ENCODE measurements at regions not wholly inside any gene's neighbourhood (a gene's known extent, or its start where the extent isn't known, plus 50 kb on each side); places are given as distances from the start of the nearest gene placed in this dataset.

DNA sequence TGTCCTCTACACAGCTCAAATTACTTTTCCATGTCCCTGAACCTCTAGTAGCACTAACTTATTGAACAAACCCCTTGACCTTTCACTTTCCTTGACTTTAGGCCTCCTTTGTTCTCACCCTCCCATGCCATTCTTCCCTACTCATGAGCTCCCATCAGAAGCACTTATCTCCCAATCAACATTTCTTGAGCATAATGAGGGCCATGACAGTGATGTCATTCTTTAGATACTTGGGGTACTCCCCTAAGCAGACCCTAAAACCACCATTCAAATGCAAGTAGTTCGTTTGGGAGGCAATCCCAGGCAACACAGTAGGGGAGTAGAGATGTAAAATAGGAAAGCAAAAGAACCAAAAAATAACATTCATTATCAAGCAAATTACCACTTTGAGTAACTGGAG is 115.9 kb upstream of the ARHGAP28 start:
- Histone ChIP-seq H3K36me3 (replicated peaks in 1 of 2; ENCODE audit: control extremely low read depth in 1 of 2, control insufficient read depth in 1 of 2, extremely low read depth in 1 of 2, insufficient read depth in 2 of 2, low read length in 1 of 2) (no peaks in the 10 kb centered on the region), H3K9me3 (ENCODE audit: control extremely low read depth in 1 of 3, control insufficient read depth in 2 of 3, insufficient read depth in 1 of 3, low read length in 2 of 3) (peaks cover 0 to 5% (median 3%) of the 10 kb centered on the region in 3 donors), H3K27me3 (replicated peaks in 1 of 4; ENCODE audit: control extremely low read depth in 1 of 4, control insufficient read depth in 3 of 4, insufficient read depth in 4 of 4, low read length in 3 of 4) (no peaks in the 10 kb centered on the region), H2AFZ (ENCODE audit: insufficient read depth, low read depth, low read length, poor library complexity, severe bottlenecking) (no peak overlapping the region), H3K4me1 (ENCODE audit: control insufficient read depth in 2 of 2, insufficient read depth in 2 of 2, low read length in 2 of 2) (no peaks in the 10 kb centered on the region), H3K9ac (ENCODE audit: low read length) (no peak overlapping the region), H3K4me2 (replicated peaks; ENCODE audit: low read depth, low read length, poor library complexity, severe bottlenecking) (no peak overlapping the region), H3K4me3 (ENCODE audit: control extremely low read depth in 1 of 5, extremely low read depth in 1 of 5, insufficient read depth in 1 of 5, low read depth in 2 of 5, low read length in 4 of 5) (no peak overlapping the region), H4K20me1 (ENCODE audit: control insufficient read depth, insufficient read depth, low read length, poor library complexity, severe bottlenecking) (no peaks in the 10 kb centered on the region), H3K27ac (ENCODE audit: low read length in 2 of 2) (no peak overlapping the region), H3K79me2 (ENCODE audit: control insufficient read depth, insufficient read depth, low read length) (no peaks in the 10 kb centered on the region)
- Mint-ChIP-seq H3K4me3 (no peak overlapping the region), H3K27ac (no peak overlapping the region), H3K27me3 (no peaks in the 10 kb centered on the region), H3K9me3 (ENCODE audit: insufficient read depth) (peaks cover under 1% of the 10 kb centered on the region), H3K4me1 (no peaks in the 10 kb centered on the region)
- TF ChIP-seq EZH2 (IDR thresholded peaks at IDR 0.05; ENCODE audit: borderline replicate concordance, insufficient read depth, low read depth, low read length, poor library complexity, severe bottlenecking), result no peak
- POLR2A ChIA-PET, result no interaction called here
- no peak for DNase-seq
- CTCF ChIA-PET, result no interaction called here
- intact Hi-C loops (cut with micrococcal nuclease), result no loop called here
- no peak for ATAC-seq (ENCODE audit: low read depth)
- WGBS (ENCODE audit: insufficient coverage), result no CpG with 5 or more reads among the region's 1 CpG

GRCh38 chr18:6614952-6615351 is 114.6 kb upstream of the ARHGAP28 start:
- ATAC-seq (ENCODE audit: low read depth) (no peak), DNase-seq (no peak)
- Mint-ChIP-seq H3K27ac (no peak overlapping the region), H3K9me3 (ENCODE audit: insufficient read depth) (peaks cover 4% of the 10 kb centered on the region), H3K4me1 (no peaks in the 10 kb centered on the region), H3K4me3 (no peak overlapping the region), H3K27me3 (peaks cover 4% of the 10 kb centered on the region)
- H3K4me2 ChIP-seq (replicated peaks; ENCODE audit: low read depth, low read length, poor library complexity, severe bottlenecking), result no peak overlapping the region
- no peak overlapping the region for H3K9ac ChIP-seq (ENCODE audit: low read length)
- no peak for TF ChIP-seq EZH2 (IDR thresholded peaks at IDR 0.05; ENCODE audit: borderline replicate concordance, insufficient read depth, low read depth, low read length, poor library complexity, severe bottlenecking)
- no peak overlapping the region for H3K4me3 ChIP-seq (ENCODE audit: control extremely low read depth in 1 of 5, extremely low read depth in 1 of 5, insufficient read depth in 1 of 5, low read depth in 2 of 5, low read length in 4 of 5)
- 100% methylated on average over 2 of the region's 4 CpGs for WGBS (ENCODE audit: insufficient coverage)
- peaks cover 0 to 5% (median 3%) of the 10 kb centered on the region in 3 donors for H3K9me3 ChIP-seq (ENCODE audit: control extremely low read depth in 1 of 3, control insufficient read depth in 2 of 3, insufficient read depth in 1 of 3, low read length in 2 of 3)
- no peaks in the 10 kb centered on the region for H3K79me2 ChIP-seq (ENCODE audit: control insufficient read depth, insufficient read depth, low read length)
- intact Hi-C loops (cut with micrococcal nuclease), result no loop called here
- no peaks in the 10 kb centered on the region for H4K20me1 ChIP-seq (ENCODE audit: control insufficient read depth, insufficient read depth, low read length, poor library complexity, severe bottlenecking)
- H3K27ac ChIP-seq (ENCODE audit: low read length in 2 of 2), result no peak overlapping the region
- ChIA-PET CTCF (no interaction called here), POLR2A (no interaction called here)
- H3K36me3 ChIP-seq (replicated peaks in 1 of 2; ENCODE audit: control extremely low read depth in 1 of 2, control insufficient read depth in 1 of 2, extremely low read depth in 1 of 2, insufficient read depth in 2 of 2, low read length in 1 of 2), result no peaks in the 10 kb centered on the region
- H3K4me1 ChIP-seq (ENCODE audit: control insufficient read depth in 2 of 2, insufficient read depth in 2 of 2, low read length in 2 of 2), result no peaks in the 10 kb centered on the region
- H3K27me3 ChIP-seq (replicated peaks in 1 of 4; ENCODE audit: control extremely low read depth in 1 of 4, control insufficient read depth in 3 of 4, insufficient read depth in 4 of 4, low read length in 3 of 4), result no peaks in the 10 kb centered on the region
- H2AFZ ChIP-seq (ENCODE audit: insufficient read depth, low read depth, low read length, poor library complexity, severe bottlenecking), result no peak overlapping the region
